AG04450 (cell line): ENCODE measurements at regions not wholly inside any gene's neighbourhood (a gene's known extent, or its start where the extent isn't known, plus 50 kb on each side); places are given as distances from the start of the nearest gene placed in this dataset.

Experiments used
- CTCF ChIA-PET: fragments of 300-600, 350-600 bp; formaldehyde crosslinking; extraction: SDS; loops from one replicate; lab custom pipeline; 2022; ENCODE audit warnings: antibody characterized with exemption, inconsistent platforms; lab: Charles Lee
- POLR2A ChIA-PET: fragments of 350-600 bp; formaldehyde crosslinking; extraction: SDS; loops from one replicate; lab custom pipeline; 2021; ENCODE audit warnings: antibody characterized with exemption, inconsistent platforms; lab: Yijun Ruan, JAX
- DNase-seq: peaks from one replicate; pipeline ENCODE4 v3.0.0-alpha.2; 2011; ENCODE audit warnings: low read depth, low spot score
- H3K27ac ChIP-seq: one replicate; pipeline ENCODE4 v1.5.1; 2012; ENCODE audit warnings: low read depth, low read length, control low read depth
- H3K27me3 ChIP-seq: one replicate; pipeline ENCODE4 v1.6.0; 2012; ENCODE audit warnings: low read length; ENCODE audit not compliant: control insufficient read depth, insufficient read depth
- H3K4me3 ChIP-seq: 2 replicates; pipeline ENCODE4 v1.5.1; 2011; ENCODE audit warnings: mild to moderate bottlenecking, low read depth, low read length, control low read depth
- H3K9me3 ChIP-seq: 2 replicates; pipeline ENCODE4 v1.5.1; 2012; ENCODE audit warnings: low read length; ENCODE audit not compliant: control insufficient read depth, insufficient read depth
- TF ChIP-seq, protein P1 (sequence below): IDR thresholded peaks from 2 replicates; pipeline ENCODE4 v1.5.1; 2011; ENCODE audit warnings: low read depth, low read length, control low read depth, inconsistent platforms

DNA sequence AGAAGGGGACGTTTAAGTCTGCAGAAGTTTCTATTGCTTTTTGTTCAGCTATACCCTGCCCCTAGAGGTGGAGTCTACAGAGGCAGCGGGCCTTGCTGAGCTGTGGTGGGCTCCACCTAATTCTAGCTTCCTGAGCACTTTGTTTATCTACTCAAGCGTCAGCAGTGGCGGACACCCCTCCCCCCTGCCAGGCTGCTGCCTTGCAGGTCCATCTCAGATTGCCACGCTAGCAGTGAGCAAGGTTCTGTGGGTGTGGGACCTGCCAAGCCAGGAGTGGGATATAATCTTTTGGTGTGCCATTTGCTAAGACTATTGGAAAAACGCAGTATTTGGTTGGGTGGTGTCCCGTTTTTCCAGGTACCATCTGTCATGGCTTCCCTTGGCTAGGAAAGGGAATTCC lies 147.3 kb upstream of the PRPS1L1 start:
- ChIA-PET POLR2A (no interaction called here), CTCF (interaction anchor here (1.1 kb wide), 1 partner anchor 15 kb away, joined by 3 read pairs; no protein-coding TSS in a partner anchor)
- Histone ChIP-seq H3K27ac (no peak overlapping the region), H3K4me3 (no peak overlapping the region), H3K9me3 (no peaks in the 10 kb centered on the region), H3K27me3 (peaks cover 2% of the 10 kb centered on the region)
- TF ChIP-seq, protein P1, sequence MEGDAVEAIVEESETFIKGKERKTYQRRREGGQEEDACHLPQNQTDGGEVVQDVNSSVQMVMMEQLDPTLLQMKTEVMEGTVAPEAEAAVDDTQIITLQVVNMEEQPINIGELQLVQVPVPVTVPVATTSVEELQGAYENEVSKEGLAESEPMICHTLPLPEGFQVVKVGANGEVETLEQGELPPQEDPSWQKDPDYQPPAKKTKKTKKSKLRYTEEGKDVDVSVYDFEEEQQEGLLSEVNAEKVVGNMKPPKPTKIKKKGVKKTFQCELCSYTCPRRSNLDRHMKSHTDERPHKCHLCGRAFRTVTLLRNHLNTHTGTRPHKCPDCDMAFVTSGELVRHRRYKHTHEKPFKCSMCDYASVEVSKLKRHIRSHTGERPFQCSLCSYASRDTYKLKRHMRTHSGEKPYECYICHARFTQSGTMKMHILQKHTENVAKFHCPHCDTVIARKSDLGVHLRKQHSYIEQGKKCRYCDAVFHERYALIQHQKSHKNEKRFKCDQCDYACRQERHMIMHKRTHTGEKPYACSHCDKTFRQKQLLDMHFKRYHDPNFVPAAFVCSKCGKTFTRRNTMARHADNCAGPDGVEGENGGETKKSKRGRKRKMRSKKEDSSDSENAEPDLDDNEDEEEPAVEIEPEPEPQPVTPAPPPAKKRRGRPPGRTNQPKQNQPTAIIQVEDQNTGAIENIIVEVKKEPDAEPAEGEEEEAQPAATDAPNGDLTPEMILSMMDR: no peak
- no peak for DNase-seq

GRCh38 chr7:18175801-18176450 lies 148.3 kb upstream of the PRPS1L1 start:
- no peak overlapping the region for H3K4me3 ChIP-seq
- H3K9me3 ChIP-seq: no peaks in the 10 kb centered on the region
- ChIA-PET CTCF (interaction anchor here (0.8 kb wide), 1 partner anchor 29 kb away, joined by 3 read pairs; no protein-coding TSS in a partner anchor), POLR2A (no interaction called here)
- H3K27ac ChIP-seq: no peak overlapping the region
- no peak for DNase-seq
- TF ChIP-seq, protein P1: no peak
- peaks cover 2% of the 10 kb centered on the region for H3K27me3 ChIP-seq

DNA sequence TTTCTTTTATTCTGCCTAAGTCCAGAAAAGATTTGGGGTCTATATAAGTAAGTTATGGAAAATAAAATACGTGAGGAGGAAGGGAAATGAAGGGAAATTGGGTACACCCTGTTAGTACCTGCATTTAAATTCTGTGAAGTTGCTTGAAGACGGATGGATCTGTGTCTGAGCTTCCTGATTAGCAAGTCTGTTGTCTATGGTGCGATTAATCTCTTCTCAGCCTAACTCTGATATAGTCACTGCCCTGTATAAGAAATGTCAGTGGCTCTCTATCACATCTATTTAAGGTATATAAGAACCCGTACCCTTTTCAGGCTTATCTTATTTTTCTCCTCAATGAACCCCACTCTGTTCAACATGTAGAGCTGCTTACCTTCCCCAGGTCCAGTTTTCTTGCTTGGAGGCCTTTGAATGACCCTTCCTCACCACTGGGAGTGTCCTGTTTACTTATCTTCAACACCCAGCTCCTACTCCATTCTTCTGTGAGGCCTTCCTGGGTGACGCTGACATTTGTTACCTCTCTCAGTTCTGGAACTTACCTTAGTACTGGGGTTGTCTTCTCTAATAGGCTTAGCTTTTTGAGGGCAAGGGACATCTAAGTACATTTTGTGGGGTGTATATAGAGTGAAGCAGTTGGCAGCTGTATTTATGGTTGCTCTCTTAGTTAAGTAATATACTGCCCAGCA lies 149.6 kb upstream of the PRPS1L1 start:
- H3K4me3 ChIP-seq: no peak overlapping the region
- ChIA-PET POLR2A (no interaction called here), CTCF (no interaction called here)
- DNase-seq: no peak
- peaks cover 2% of the 10 kb centered on the region for H3K27me3 ChIP-seq
- no peaks in the 10 kb centered on the region for H3K9me3 ChIP-seq
- TF ChIP-seq, protein P1: no peak
- H3K27ac ChIP-seq: no peak overlapping the region

- Histone ChIP-seq H3K27me3 (peaks cover 2% of the 10 kb centered on the region), H3K9me3 (no peaks in the 10 kb centered on the region), H3K27ac (no peak overlapping the region), H3K4me3 (no peak overlapping the region)
- ChIA-PET POLR2A (no interaction called here), CTCF (no interaction called here)
- no peak for DNase-seq
- TF ChIP-seq, protein P1: no peak
Measured at GRCh38 chr7:18177815-18178660, 150.4 kb upstream of the PRPS1L1 start.
